GM12891 (cell line): ENCODE measurements at regions not wholly inside any gene's neighbourhood (a gene's known extent, or its start where the extent isn't known, plus 50 kb on each side); places are given as distances from the start of the nearest gene placed in this dataset.

Experiments used
- PAX5 ChIP-seq: IDR thresholded peaks from 2 replicates; pipeline ENCODE4 v1.6.1; 2011; ENCODE audit warnings: low read length, moderate library complexity, mild to moderate bottlenecking; ENCODE audit not compliant: insufficient read depth, severe bottlenecking
- POLR2A ChIP-seq: IDR thresholded peaks from 2 replicates; pipeline ENCODE4 v1.6.1; 2011; ENCODE audit warnings: low read depth, low read length, control low read depth
- POLR2AphosphoS5 ChIP-seq: IDR thresholded peaks from 2 replicates; pipeline ENCODE4 v1.6.1; 2011; ENCODE audit warnings: low read depth, low read length, control low read depth
- SPI1 ChIP-seq: IDR thresholded peaks from 2 replicates; pipeline ENCODE4 v1.6.1; 2011; ENCODE audit warnings: low read depth, low read length, control low read depth
- TAF1 ChIP-seq: IDR thresholded peaks from 2 replicates; pipeline ENCODE4 v1.6.1; 2011; ENCODE audit warnings: low read depth, low read length, control low read depth

DNA sequence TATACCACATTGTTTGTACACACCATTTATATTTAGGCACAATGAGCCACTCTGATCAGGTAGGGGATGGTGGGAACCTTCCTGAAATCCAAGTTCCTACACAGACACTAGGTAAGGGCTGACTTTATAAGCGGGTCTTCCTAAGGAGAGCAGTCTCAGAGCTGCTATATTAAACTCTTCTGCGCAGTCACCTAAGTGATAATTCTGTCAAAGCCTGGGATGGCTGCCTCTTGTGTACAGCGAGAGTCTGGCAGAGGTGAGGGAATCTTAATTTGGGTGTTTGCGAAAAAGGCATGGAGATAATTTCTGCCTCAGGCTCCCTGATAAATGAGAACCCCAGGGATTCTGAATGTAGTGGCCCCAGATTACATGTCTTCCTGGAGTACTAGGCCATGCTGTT, 113.1 kb downstream of the EDEM1 start:
- no peak for TF ChIP-seq TAF1
- TF ChIP-seq POLR2A, result no peak
- TF ChIP-seq PAX5, result no peak
- no peak for TF ChIP-seq POLR2AphosphoS5
- TF ChIP-seq SPI1, result no peak
